Hematopoietic multipotent progenitor cell treated with erythropoietin and hydrocortisone succinate and interleukin-3 and kit ligand, for 15 days (in vitro differentiated cells): ENCODE measurements at regions not wholly inside any gene's neighbourhood (a gene's known extent, or its start where the extent isn't known, plus 50 kb on each side); places are given as distances from the start of the nearest gene placed in this dataset.

Experiments used
- DNase-seq: peaks from one replicate; pipeline ENCODE4 v3.0.0-alpha.2; 2015; ENCODE audit warnings: low spot score

DNA sequence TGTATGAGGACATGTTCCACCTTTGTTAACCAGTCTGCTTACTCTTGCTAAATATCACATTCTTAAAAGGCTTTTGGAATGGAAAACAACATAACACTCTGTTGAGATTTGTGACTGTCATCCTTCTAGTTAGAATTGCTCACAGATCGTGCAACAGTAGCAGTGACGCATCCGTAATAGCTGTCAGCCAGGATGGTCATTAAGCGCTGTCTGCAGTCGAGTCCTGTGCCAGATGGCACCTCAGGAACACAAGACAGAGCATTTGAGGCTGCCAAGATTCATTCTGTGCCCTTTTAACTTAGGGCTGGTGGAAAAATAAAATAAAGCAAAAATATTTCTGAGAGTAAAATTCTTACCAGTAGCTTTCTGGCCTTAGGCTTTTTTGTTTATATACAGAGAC, 348.6 kb downstream of the ANKRD7 start:
- DNase-seq: no peak

DNA sequence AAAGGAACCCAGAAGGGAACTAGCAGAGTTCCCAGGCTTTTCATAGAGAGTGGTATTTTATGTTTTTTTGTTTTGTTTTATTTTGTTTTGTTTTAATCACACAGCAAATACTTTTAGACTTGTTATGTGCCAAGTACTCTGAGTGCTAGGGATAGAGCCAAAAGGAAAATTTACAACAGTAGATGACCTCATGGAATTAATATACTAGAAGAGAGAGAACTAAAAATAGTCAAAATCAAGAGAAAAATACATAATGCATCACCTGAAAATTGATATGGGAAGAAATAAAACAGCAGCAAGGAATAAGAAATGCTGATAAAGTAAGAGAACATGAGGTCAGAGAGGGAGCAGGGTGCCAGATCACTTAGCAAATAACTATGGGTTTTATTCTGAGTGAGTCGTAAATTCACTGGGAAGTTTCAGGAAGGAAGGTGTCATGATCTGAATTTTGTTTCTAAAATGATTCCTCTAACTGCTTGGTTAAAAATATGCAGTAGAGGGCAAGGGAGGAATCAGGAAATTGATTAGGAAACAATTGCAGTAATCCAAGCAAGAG, 351.0 kb downstream of the ANKRD7 start:
- no peak for DNase-seq

DNA sequence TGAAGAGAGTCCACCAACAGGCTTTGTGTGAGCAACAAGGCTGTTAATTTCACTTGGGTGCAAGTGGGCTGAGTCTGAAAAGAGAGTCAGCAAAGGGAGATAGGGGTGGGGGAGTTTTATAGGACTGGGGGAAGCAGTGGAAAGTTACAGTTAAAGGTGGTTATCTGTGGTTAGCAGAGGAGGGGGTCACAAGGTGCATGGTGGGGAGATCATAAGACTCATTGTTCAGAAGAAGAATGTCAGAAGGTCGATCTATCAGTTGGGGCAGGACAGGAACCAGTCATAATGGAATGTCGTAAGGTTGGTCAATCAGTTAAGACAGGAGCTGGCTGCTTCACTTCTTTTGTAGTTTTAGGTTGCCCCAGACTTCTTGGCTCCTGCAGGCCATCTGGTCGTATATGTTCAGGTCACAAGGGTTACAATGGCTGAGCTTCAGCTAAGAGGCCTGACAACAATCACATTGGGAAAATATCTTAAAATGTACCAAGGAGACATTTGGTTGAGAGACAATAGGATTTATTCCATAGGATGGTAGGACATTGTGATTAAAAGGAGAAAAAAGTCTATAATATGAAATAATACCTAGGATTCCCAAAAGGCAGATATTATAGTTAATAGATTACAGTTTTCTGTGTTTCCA, 356.4 kb downstream of the ANKRD7 start:
- DNase-seq: no peak

DNA sequence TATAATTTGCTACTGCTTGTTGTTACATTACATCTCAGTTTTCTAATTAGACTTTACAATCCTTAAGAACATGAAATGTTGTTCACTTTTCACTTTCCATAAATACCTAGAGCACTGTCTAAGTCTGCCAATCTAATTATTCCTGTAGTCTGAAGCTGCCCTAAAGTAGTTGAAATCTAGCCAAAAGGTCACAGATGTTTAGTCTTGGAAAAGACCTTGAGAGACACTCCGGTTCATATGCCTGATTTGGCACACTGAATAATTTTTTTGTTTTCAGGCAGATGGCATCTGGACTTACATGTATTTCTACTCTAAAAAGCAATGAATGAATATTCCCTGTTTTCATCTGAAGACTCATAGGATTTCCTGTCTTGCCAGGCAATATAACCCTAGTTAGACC, 359.1 kb downstream of the ANKRD7 start:
- no peak for DNase-seq

DNA sequence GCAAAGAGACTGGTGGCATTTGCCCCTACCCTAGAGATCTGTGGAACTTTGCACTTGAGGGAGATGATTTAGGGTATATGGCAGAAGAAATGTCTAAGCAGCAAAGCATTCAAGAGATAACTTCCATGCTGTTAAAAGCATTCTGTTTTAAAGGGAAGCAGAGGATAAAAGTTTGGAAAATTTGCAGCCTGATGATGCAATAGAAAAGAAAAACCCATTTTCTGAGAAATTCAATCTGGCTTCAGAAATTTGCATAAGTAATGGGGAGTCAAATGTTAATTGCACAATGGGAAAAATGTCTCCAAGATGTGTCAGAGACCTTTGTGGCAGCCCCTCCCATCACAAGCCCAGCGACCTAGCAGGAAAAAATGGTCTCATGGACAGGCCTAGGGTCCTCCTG, 361.7 kb downstream of the ANKRD7 start:
- DNase-seq: no peak

DNA sequence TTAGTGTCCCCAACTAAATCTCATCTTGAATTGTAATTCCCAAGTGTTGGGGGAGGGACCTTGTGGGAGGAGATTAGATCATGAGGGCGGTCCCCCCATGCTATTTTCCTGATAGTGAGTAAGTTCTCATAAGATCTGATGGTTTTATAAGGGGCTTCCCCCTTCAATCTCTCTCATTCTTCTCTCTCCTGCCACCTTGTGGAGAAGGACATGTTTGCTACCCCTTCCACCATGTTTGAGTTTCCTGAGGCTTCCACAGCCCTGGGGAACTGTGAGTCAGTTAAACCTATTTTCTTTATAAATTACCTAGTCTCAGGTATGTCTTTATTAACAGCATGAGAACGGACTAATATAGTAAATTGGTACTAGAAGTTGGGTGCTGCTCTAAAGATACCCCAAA, 365.6 kb downstream of the ANKRD7 start:
- DNase-seq: no peak

DNA sequence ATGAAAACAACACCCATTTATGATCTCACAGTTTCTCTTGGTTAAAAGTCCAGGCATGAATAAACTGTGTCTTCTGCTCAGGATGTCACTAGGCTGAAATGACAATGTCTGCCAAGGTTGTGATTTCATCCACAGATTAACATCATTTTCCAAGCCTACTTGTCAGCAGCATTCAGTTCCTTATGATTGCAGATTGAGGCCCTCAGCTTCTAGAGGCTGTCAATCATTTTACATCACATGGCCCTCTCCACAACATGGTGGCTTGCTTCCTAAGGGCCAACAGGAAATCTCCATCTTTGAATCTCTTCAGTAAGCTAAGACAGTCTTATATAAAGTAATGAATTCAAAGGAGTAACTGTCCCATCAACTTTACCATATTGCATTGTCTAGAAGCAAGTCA, 377.6 kb downstream of the ANKRD7 start:
- DNase-seq: no peak

DNA sequence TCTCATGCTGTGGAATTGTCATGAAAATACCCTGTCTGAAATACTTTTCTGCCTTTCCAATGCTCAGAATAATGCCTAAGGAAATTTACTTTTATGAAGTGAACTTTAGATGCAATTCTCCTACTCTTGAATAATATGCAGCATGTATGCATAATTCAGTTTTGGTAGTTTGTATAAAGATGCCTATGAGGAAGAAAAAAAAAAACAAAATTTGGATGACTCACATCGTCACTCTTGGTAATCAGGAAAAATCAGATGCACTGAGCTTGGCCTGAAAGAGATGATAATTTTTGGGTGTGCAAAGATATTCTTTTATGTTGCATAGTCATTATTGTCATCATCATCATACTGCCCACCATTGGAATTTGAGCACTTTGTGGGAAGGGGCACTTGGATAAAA, 382.1 kb downstream of the ANKRD7 start:
- no peak for DNase-seq

DNA sequence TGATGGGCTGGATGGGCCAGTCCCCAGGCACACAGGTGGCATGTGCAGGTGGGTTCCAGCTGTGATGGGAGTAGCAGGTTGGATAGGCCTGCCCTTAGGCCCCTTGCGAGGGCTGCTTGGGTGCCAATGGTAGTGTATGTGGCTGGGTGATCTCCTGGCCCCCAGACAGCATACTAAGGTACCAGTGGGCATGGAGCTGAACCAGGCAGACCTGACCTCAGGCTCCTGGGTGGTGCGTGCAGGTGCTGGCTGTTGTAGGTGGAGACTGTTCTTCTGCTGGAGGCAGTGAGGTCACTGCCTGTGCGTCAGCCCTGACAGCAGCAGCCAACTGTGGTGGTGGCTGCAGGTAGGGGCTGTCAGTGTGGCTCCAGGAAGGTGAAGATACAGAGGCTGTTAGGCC, 384.7 kb downstream of the ANKRD7 start:
- DNase-seq: no peak

DNA sequence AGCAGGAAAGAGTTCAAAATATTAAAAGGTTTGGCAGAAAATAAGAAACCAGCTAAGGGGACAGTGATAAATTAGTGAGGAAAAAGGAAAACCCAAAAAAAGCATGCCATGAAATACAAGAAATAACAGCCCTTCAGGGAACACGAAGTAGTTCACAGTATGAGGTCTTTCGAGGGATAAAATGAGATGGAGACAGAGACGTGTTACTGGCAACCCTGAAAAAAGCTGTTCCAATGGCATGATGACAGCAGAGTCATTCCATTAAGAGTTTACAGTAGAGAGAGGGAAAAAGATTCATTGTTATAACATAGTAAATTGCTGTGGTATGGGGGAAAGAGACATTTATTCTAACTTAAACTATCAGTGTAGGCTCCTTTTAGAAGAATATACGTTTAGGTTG, 391.2 kb downstream of the ANKRD7 start:
- DNase-seq: no peak

DNA sequence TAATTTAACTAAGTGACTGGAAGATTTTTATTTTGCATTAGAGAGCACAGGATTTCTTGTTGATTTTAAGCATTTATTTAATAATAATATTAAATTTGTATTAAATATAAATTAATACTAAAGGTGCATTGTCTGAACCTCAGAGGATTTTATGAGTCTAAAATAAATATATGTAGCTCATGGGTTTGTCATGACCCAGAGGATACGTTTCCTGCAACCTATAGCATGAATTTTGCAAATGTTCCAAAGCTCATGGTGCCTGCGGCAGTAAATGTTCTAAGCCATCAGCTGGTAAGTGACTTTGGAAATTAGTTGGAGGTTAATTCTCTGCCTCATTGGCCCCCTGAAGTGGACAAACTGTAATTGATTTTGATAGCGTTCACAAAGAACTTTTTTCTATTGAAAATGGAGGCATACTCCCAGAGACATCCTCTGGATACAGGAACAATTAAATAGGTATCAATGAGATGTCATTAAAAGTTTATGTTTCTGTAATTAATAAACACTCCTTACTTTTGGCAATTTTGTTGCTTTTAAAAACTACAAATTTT, 397.4 kb downstream of the ANKRD7 start:
- no peak for DNase-seq

DNA sequence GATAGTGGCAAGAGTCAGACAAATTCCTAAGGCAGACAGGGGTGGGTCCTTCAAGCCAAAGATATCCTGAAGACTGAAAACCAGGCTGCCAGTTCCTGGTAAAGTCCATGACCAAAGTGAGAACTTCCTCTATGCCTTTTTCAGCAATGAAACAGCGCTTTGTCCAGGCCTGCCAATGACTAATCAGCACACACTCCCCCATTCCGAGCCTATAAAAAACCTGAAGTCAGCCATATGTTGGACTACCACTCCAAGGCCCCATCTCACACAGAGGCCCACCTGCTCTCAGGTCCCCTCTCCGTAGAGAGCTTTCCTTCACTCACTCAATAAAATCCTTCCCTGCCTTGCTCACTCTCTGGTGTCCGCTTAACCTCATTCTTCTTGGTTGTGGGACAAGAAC, 402.2 kb downstream of the ANKRD7 start:
- DNase-seq: no peak

DNA sequence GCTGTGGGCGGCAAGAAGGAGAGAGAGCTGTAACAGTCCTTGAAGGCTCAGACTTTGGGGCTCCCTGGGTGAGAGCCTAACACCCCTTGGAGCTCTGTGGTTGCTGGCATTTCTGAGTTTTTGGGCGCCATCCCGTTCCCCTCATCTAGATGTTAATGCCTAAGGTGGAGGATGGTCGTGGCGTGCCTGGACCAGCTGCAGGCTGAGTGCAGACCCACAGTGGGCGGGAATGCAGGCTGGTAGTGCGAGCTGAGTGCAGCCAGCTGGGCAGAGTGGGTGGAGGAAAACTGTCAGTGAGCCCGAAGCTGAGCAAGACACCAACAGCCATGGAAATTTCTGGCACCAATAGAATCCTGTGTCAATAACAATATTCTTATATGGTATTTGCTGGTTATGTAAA, 403.0 kb downstream of the ANKRD7 start:
- DNase-seq: no peak

DNA sequence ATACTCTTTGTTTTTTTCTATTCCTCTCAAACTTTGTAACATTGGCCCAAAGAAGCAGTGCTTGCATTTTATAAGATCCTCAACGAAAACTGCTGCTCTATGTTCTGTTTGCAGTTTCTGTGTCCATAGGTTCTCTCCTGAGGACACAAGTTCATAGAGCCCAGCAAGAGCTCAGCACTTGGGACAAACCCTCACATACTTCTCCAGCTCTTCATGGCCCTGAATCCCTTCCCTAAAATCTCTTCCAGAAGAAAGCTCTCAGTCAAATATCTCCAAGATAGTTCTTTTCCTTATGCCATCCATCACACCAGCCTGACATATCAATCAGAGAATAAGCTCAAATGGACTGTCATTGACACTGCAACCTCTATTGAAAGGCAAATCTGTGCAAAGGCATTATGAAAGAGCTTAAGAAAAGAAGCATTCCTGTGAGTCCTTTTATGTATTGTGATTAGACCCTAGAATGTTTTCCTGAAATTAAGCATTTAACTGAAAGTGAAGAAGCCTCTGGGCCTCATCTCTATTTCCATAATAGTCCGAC, 405.5 kb downstream of the ANKRD7 start:
- no peak for DNase-seq

DNA sequence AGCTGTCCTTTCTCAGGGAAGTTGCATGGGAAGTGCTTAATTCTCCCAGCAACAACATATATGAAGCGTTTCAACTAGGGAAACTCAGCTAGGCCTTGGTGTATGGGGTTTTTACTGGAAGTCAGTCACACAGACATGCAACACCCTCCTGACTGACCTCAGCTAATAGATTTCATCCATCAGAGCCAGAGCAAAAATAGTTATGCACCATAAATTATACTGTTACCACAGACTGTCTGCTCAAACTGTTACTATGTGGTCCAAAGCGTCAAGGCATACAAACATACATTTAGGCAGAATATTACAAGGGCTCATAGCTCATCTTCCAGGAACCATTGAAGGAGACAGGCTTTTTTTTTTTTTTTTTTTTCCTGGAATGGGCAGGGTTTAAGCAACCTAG, 417.9 kb downstream of the ANKRD7 start:
- DNase-seq: no peak

DNA sequence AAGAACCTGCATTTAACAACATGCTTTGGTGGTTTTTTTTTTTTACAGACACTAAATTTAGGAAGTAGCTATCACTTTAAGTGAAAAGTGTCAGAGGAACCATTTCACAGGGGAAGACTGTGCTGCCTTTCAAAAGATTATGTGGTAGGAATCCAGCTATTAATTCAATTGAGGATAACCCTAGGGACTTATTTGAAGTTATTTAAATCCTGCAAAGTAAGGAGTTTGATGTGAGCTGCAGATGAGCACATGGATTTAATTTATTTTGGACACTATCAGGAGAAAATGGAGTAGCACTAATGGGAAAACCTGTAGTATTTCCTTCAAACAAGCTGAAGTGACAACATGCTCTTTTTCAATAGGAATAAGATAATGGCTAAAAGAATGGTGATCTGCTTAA, 419.8 kb downstream of the ANKRD7 start:
- DNase-seq: no peak

DNA sequence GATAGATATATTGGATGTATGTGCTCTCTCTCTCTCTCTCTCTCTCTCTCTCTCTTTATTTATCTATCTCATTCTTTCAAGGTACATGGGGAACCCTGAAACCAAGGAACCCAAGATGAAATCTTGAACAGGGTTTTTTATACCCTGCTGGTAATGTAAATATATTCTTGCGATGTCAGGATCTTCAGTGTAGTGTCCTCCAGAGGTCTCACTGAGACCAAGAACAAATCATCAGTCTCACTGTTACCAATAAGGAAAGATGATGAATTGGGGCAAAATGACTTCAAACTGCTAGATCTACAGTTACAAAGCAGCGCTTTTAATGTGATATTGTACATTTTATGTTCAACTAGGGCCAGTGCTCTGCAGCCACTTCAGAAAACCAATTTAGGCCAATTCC, 423.5 kb downstream of the ANKRD7 start:
- no peak for DNase-seq

DNA sequence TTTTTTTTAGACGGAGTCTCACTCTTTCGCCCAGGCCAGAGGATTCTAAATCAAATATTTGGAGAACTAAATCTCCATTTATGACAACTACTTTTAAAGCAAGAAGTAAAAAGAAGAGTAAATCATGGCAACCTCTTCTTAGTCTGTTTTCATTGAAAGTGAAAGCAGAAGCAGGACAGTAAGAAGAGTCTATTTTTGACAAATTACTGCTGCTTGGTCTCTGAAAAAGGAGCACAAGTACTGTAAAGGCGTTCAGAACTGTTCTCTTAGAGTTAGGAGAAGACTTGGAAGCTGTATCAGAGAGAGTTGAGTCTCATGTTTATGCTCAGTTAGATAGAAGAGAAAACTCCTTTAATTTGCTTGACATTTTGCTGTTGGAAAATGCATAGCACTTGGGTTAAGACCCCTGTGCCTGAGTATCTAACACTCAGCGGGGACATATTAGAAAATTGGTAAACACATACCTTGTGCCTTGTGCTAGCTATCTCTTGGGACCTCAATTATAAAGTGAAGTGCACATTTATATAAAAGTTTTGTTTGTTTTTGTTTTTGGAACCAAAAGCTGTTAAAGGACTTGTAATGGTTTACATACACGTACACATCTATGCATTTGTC, 433.0 kb downstream of the ANKRD7 start:
- DNase-seq: no peak

DNA sequence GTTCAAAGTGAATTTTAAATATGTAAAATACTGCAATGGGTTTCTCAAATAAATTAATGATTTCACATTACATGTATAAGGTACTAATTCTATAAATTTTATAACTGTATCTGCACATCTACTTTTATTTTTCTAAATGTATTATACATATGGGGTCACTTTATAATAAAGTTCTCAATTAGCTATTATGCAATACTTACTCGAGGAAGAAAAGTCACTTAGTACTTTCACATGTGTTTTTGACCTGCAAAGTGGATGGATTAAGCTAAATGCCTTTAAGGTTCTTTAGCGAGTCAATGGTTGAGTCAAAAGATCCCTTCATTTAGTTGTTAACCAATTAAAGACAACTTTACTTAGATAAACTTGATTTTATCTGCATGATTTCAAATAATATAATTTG, 437.8 kb downstream of the ANKRD7 start:
- DNase-seq: no peak

DNA sequence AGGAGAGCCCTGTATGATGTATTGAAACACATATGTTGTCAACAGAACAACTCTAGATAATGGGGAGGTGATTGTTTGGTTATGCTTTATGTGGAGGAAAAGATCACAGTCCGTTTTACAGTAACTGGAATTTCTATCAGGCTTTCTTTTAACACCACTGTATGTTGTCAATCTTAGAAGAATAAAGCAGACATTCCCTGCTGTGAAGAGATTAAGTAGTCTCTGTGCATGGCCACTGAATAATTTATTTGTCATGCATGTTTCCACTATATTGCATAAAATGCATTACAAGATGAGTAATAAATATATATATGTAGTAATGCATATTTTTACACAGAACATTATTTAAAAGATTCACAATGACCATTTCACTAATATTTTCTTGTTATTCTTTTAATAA, 440.0 kb downstream of the ANKRD7 start:
- no peak for DNase-seq

DNA sequence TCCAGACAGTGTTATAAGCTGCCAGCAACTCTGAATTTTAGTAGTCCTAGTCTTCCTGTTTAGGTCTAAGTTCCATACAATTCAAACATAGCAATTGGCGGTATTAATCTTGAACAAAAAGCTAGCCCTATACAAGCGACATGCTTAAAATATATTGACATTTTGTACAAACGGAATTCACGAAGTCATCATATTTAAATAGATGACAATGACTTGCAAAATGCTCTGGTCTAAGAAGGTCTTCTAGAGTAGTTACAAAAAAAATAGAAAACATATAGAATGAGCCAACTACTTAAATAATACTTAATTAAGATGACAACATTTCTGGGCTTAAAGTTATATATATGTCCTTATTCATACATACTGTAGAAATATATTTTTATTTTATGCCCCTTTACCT, 446.6 kb downstream of the ANKRD7 start:
- no peak for DNase-seq

DNA sequence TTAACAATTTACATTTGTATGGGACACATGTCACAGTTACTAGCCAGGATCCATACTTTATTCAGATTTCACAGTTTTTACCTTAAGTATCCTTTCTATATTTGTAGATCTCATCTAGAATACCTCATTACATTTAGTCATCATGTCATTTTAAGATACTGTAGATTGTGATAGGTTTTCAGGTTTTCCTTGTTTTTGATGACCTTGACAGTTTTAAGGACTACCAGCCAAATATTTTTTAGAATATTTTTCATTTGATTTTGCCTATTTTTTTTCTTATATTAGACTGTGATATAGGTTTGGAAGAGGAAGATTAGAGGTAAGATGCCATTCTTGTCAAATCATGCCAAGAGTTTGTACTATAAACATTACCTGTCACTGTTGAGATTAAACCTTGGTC, 460.3 kb downstream of the ANKRD7 start:
- no peak for DNase-seq

DNA sequence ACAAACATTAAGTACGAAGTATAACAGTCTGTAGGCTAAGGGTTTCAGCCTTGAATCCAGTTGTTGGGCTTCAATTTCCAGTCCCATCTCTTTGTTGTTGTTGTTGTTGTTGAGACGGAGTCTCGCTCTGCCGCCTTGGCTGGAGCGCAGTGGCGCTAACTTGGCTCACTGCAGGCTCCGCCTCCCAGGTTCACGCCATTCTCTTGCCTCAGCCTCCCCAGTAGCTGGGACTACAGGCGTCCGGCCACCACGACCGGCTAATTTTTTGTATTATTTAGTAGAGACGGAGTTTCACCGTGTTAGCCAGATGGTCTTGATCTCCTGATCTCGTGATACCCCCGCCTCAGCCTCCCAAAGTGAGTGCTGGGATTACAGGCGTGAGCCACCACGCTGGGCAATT, 464.9 kb downstream of the ANKRD7 start:
- DNase-seq: no peak

DNA sequence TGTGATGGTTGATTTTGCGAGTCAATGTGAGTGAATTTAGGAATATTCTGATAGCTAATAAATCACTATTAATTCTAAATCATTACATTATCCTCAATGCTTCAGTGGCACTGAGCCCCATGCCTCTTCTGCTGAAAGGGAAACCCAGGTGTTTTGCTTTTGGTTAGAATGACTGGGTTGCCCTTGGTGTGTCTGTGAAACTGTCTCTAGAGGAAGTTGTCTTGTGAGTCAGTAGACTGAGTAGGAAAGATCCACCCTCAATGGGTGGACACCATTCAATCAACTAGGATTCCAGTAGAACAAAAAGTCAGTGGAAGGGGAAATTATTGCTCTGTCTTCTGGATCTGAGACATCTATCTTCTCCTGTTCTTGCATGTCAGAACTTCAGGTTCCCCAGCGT, 472.4 kb downstream of the ANKRD7 start:
- DNase-seq: no peak
